DND-41 (cell line): ENCODE measurements at regions not wholly inside any gene's neighbourhood (a gene's known extent, or its start where the extent isn't known, plus 50 kb on each side); places are given as distances from the start of the nearest gene placed in this dataset.

Experiments used
- ATAC-seq: fragments of 200-7000 bp; cut with Tn5 transposase; 3 replicates; pipeline ENCODE4 v1.9.1; 2021; ENCODE audit warnings: low read depth; ENCODE audit not compliant: insufficient read depth
- DNase-seq: peaks from one replicate; pipeline ENCODE4 v3.0.0-alpha.2; 2020
- H2AFZ ChIP-seq: 2 replicates; pipeline ENCODE4 v1.6.0; 2012; ENCODE audit warnings: low read depth, low read length
- H3K27ac ChIP-seq: 2 replicates; pipeline ENCODE4 v1.5.1; 2012; ENCODE audit warnings: low read length, inconsistent platforms
- H3K27me3 ChIP-seq: fragments of 200-600 bp; sonication (generic); 2 replicates; pipeline ENCODE4 v1.6.0; 2012; ENCODE audit warnings: low read length, mild to moderate bottlenecking, inconsistent platforms; ENCODE audit not compliant: insufficient read depth, poor library complexity
- H3K36me3 ChIP-seq: 2 replicates; pipeline ENCODE4 v1.5.1; 2012; ENCODE audit warnings: low read length, inconsistent platforms; ENCODE audit not compliant: insufficient read depth
- H3K4me1 ChIP-seq: 2 replicates; pipeline ENCODE4 v1.5.1; 2012; ENCODE audit warnings: mild to moderate bottlenecking, low read length; ENCODE audit not compliant: insufficient read depth
- H3K4me2 ChIP-seq: 2 replicates; pipeline ENCODE4 v1.6.0; 2012; ENCODE audit warnings: mild to moderate bottlenecking, moderate library complexity, low read length, inconsistent platforms; ENCODE audit not compliant: insufficient read depth
- H3K4me3 ChIP-seq, 2 experiments: fragments of 200-600 bp in 1 of 2; shearing (Covaris generic) in 1 of 2; 2 replicates each; pipeline ENCODE4 v1.5.1; 2012 to 2016; ENCODE audit warnings: inconsistent platforms in 2 of 2, low read length in 2 of 2, mild to moderate bottlenecking in 2 of 2, low read depth in 1 of 2, moderate library complexity in 1 of 2
- H3K79me2 ChIP-seq: 2 replicates; pipeline ENCODE4 v1.6.0; 2012; ENCODE audit warnings: low read length, inconsistent platforms; ENCODE audit not compliant: insufficient read depth
- H3K9ac ChIP-seq: 2 replicates; pipeline ENCODE4 v1.6.0; 2012; ENCODE audit warnings: low read depth, mild to moderate bottlenecking, inconsistent platforms, low read length, moderate library complexity
- H3K9me3 ChIP-seq: 2 replicates; pipeline ENCODE4 v1.5.1; 2012; ENCODE audit warnings: low read length, moderate library complexity, mild to moderate bottlenecking, inconsistent platforms; ENCODE audit not compliant: insufficient read depth, severe bottlenecking
- H4K20me1 ChIP-seq: 2 replicates; pipeline ENCODE4 v1.6.0; 2012; ENCODE audit warnings: low read length; ENCODE audit not compliant: insufficient read depth
- CTCF ChIP-seq: IDR thresholded peaks from 2 replicates; pipeline ENCODE4 v1.5.1; 2012; ENCODE audit warnings: borderline replicate concordance, low read length, moderate library complexity, mild to moderate bottlenecking; ENCODE audit not compliant: poor library complexity, severe bottlenecking; ENCODE audit errors: extremely low read depth
- EZH2 ChIP-seq: IDR thresholded peaks from 3 replicates; pipeline ENCODE4 v1.6.1; 2012; ENCODE audit warnings: borderline replicate concordance, low read depth, mild to moderate bottlenecking, moderate library complexity, low read length, inconsistent platforms; ENCODE audit not compliant: severe bottlenecking

GRCh38 chr4:115657991-115658650, 544.7 kb upstream of the NDST4 start:
- H3K27me3 ChIP-seq, result no peaks in the 10 kb centered on the region

GRCh38 chr4:115655626-115656025, 542.2 kb upstream of the NDST4 start:
- no peak for TF ChIP-seq EZH2
- TF ChIP-seq CTCF, result no peak
- no peak overlapping the region for H3K4me3 ChIP-seq
- DNase-seq (no peak), ATAC-seq (no peak)
- H3K9me3 ChIP-seq, result no peaks in the 10 kb centered on the region
- no peak overlapping the region for H3K27ac ChIP-seq
- no peak overlapping the region for H3K4me2 ChIP-seq
- H3K9ac ChIP-seq, result no peak overlapping the region
- H4K20me1 ChIP-seq, result no peaks in the 10 kb centered on the region
- no peaks in the 10 kb centered on the region for H3K4me1 ChIP-seq
- H3K36me3 ChIP-seq, result no peaks in the 10 kb centered on the region
- no peaks in the 10 kb centered on the region for H3K27me3 ChIP-seq
- no peak overlapping the region for H2AFZ ChIP-seq
- no peaks in the 10 kb centered on the region for H3K79me2 ChIP-seq

More at GRCh38 chr4:115657991-115658650, 544.7 kb upstream of the NDST4 start:
- Histone ChIP-seq H3K4me3 (no peak overlapping the region), H2AFZ (no peak overlapping the region), H3K27ac (no peak overlapping the region), H3K79me2 (no peaks in the 10 kb centered on the region), H3K36me3 (no peaks in the 10 kb centered on the region), H3K9me3 (no peaks in the 10 kb centered on the region), H3K9ac (no peak overlapping the region), H3K4me2 (no peak overlapping the region), H3K4me1 (no peaks in the 10 kb centered on the region), H4K20me1 (no peaks in the 10 kb centered on the region)
- no peak for DNase-seq
- ATAC-seq, result no peak
- TF ChIP-seq EZH2 (no peak), CTCF (no peak)

GRCh38 chr4:115648786-115649185, 535.4 kb upstream of the NDST4 start:
- TF ChIP-seq EZH2 (no peak), CTCF (no peak)
- Histone ChIP-seq H3K4me1 (no peaks in the 10 kb centered on the region), H3K27me3 (no peaks in the 10 kb centered on the region), H3K4me3 (no peak overlapping the region), H3K27ac (no peak overlapping the region), H3K36me3 (no peaks in the 10 kb centered on the region), H4K20me1 (no peaks in the 10 kb centered on the region), H3K4me2 (no peak overlapping the region), H3K79me2 (no peaks in the 10 kb centered on the region), H3K9ac (no peak overlapping the region), H2AFZ (no peak overlapping the region), H3K9me3 (no peaks in the 10 kb centered on the region)
- DNase-seq, result no peak
- ATAC-seq, result no peak
